ENCODE measurements at regions not wholly inside any gene's neighbourhood (a gene's known extent, or its start where the extent isn't known, plus 50 kb on each side); places are given as distances from the start of the nearest gene placed in this dataset.

- H3K4me3 ChIP-seq (ENCODE audit: low read depth, low read length, poor library complexity, severe bottlenecking), result no peak overlapping the region
- H3K27ac ChIP-seq (ENCODE audit: low read depth, low read length, poor library complexity, severe bottlenecking), result no peak overlapping the region
- TF ChIP-seq, protein P1, sequence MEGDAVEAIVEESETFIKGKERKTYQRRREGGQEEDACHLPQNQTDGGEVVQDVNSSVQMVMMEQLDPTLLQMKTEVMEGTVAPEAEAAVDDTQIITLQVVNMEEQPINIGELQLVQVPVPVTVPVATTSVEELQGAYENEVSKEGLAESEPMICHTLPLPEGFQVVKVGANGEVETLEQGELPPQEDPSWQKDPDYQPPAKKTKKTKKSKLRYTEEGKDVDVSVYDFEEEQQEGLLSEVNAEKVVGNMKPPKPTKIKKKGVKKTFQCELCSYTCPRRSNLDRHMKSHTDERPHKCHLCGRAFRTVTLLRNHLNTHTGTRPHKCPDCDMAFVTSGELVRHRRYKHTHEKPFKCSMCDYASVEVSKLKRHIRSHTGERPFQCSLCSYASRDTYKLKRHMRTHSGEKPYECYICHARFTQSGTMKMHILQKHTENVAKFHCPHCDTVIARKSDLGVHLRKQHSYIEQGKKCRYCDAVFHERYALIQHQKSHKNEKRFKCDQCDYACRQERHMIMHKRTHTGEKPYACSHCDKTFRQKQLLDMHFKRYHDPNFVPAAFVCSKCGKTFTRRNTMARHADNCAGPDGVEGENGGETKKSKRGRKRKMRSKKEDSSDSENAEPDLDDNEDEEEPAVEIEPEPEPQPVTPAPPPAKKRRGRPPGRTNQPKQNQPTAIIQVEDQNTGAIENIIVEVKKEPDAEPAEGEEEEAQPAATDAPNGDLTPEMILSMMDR (IDR thresholded peaks at IDR 0.05; ENCODE audit: low read length), result no peak
- TF ChIP-seq EZH2 (IDR thresholded peaks at IDR 0.05; ENCODE audit: borderline replicate concordance, low read length), result no peak
- no peaks in the 10 kb centered on the region for H3K9me2 ChIP-seq (ENCODE audit: low read depth, low read length)
- no peaks in the 10 kb centered on the region for H3K79me2 ChIP-seq (ENCODE audit: insufficient read depth, low read length)
- no peak overlapping the region for H3K4me2 ChIP-seq (ENCODE audit: low read length)
- H2AFZ ChIP-seq (ENCODE audit: low read length), result no peak overlapping the region
- no peaks in the 10 kb centered on the region for H3K4me1 ChIP-seq (ENCODE audit: insufficient read depth, low read length, severe bottlenecking)
- no peaks in the 10 kb centered on the region for H3F3A ChIP-seq (ENCODE audit: insufficient read depth, low read length)
- H4K20me1 ChIP-seq (ENCODE audit: insufficient read depth, low read length), result no peaks in the 10 kb centered on the region
- H3K9ac ChIP-seq (ENCODE audit: low read length), result no peak overlapping the region
- no peaks in the 10 kb centered on the region for H3K27me3 ChIP-seq (ENCODE audit: insufficient read depth, low read length)
- no peaks in the 10 kb centered on the region for H3K36me3 ChIP-seq (ENCODE audit: insufficient read depth, low read length)
- no peaks in the 10 kb centered on the region for H3K9me3 ChIP-seq (ENCODE audit: low read length)
Measured at GRCh38 chr18:66280470-66280869, 323.4 kb downstream of the CDH19 start.

DNA sequence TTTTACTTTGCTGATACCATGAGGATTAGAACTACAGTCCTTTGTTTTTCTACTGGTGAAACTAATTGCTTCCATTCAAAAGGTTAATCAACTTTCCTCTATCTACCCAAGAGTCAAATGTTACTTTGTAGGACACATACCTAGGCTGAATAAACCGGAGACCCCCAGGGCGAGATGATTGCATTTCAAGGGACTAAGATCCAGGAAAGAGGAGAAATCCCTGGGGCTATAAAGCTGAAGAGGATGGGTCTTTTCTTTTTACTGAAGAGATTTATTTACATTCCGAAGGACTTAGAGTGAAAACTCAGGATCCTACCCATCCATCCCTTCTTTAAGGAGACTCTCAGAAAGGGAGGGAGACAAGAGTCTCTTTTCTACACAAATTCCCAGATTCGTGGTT is 331.9 kb downstream of the CDH19 start:
- Histone ChIP-seq H3K27me3 (ENCODE audit: insufficient read depth, low read length) (no peaks in the 10 kb centered on the region), H3K27ac (ENCODE audit: low read depth, low read length, poor library complexity, severe bottlenecking) (no peak overlapping the region), H3K9me2 (ENCODE audit: low read depth, low read length) (no peaks in the 10 kb centered on the region), H3K9me3 (ENCODE audit: low read length) (0 out of 2 replicates have a peak, but pooled peaks cover 2% of the 10 kb centered on the region), H3K9ac (ENCODE audit: low read length) (no peak overlapping the region), H3K4me1 (ENCODE audit: insufficient read depth, low read length, severe bottlenecking) (no peaks in the 10 kb centered on the region), H3K4me2 (ENCODE audit: low read length) (no peak overlapping the region), H4K20me1 (ENCODE audit: insufficient read depth, low read length) (no peaks in the 10 kb centered on the region), H3K4me3 (ENCODE audit: low read depth, low read length, poor library complexity, severe bottlenecking) (no peak overlapping the region), H3F3A (ENCODE audit: insufficient read depth, low read length) (no peaks in the 10 kb centered on the region), H2AFZ (ENCODE audit: low read length) (no peak overlapping the region), H3K36me3 (ENCODE audit: insufficient read depth, low read length) (no peaks in the 10 kb centered on the region), H3K79me2 (ENCODE audit: insufficient read depth, low read length) (no peaks in the 10 kb centered on the region)
- TF ChIP-seq, protein P1 (IDR thresholded peaks at IDR 0.05; ENCODE audit: low read length), result no peak
- no peak for TF ChIP-seq EZH2 (IDR thresholded peaks at IDR 0.05; ENCODE audit: borderline replicate concordance, low read length)

GRCh38 chr18:66264130-66264529 is 339.8 kb downstream of the CDH19 start:
- Histone ChIP-seq H3K36me3 (ENCODE audit: insufficient read depth, low read length) (no peaks in the 10 kb centered on the region), H4K20me1 (ENCODE audit: insufficient read depth, low read length) (no peaks in the 10 kb centered on the region), H2AFZ (ENCODE audit: low read length) (no peak overlapping the region), H3K4me3 (ENCODE audit: low read depth, low read length, poor library complexity, severe bottlenecking) (no peak overlapping the region), H3K27ac (ENCODE audit: low read depth, low read length, poor library complexity, severe bottlenecking) (no peak overlapping the region), H3K4me1 (ENCODE audit: insufficient read depth, low read length, severe bottlenecking) (no peaks in the 10 kb centered on the region), H3F3A (ENCODE audit: insufficient read depth, low read length) (no peaks in the 10 kb centered on the region), H3K4me2 (ENCODE audit: low read length) (no peak overlapping the region), H3K9me3 (ENCODE audit: low read length) (no peaks in the 10 kb centered on the region), H3K9ac (ENCODE audit: low read length) (no peak overlapping the region), H3K79me2 (ENCODE audit: insufficient read depth, low read length) (no peaks in the 10 kb centered on the region), H3K27me3 (ENCODE audit: insufficient read depth, low read length) (no peaks in the 10 kb centered on the region), H3K9me2 (ENCODE audit: low read depth, low read length) (no peaks in the 10 kb centered on the region)
- TF ChIP-seq, protein P1 (IDR thresholded peaks at IDR 0.05; ENCODE audit: low read length), result no peak
- TF ChIP-seq EZH2 (IDR thresholded peaks at IDR 0.05; ENCODE audit: borderline replicate concordance, low read length), result no peak

All from OCI-LY1 (cell line).